Kidney (tissue), 13 donors: ENCODE measurements at regions not wholly inside any gene's neighbourhood (a gene's known extent, or its start where the extent isn't known, plus 50 kb on each side); places are given as distances from the start of the nearest gene placed in this dataset.

Source experiments
- DNase-seq, 5 donors: peaks; one replicate each; pipeline ENCODE4 v3.0.0-alpha.2; 2013 to 2020
- FAIRE-seq: peaks from 2 replicates; lab custom pipeline; 2012; peaks lifted over from hg19 to GRCh38; lab: Jason Lieb, UNC
- H3K27ac ChIP-seq, 2 donors: one replicate each; pipeline ENCODE4 v1.7.0; 2013; ENCODE audit warnings: low read depth in 2 of 2, low read length in 2 of 2, inconsistent platforms in 1 of 2
- H3K27me3 ChIP-seq: one replicate; pipeline ENCODE4 v1.7.1; 2013; ENCODE audit warnings: low read length, inconsistent platforms; ENCODE audit not compliant: control insufficient read depth, insufficient read depth
- H3K36me3 ChIP-seq, 3 donors: one replicate each; pipeline versions ENCODE4 v1.7.0 to v1.7.1; 2013; ENCODE audit warnings: low read length in 3 of 3, control low read depth in 1 of 3, inconsistent platforms in 1 of 3; ENCODE audit not compliant: insufficient read depth in 3 of 3, control insufficient read depth in 2 of 3
- H3K4me1 ChIP-seq, 3 donors: one replicate each; pipeline versions ENCODE4 v1.7.0 to v1.7.1; 2013; ENCODE audit warnings: low read length in 3 of 3, inconsistent platforms in 1 of 3, low read depth in 1 of 3; ENCODE audit not compliant: control insufficient read depth in 2 of 3, insufficient read depth in 2 of 3
- H3K4me3 ChIP-seq, 3 donors: one replicate each; pipeline versions ENCODE4 v1.7.0 to v1.8.1; 2013; ENCODE audit warnings: low read length in 3 of 3, control low read depth in 1 of 3, inconsistent platforms in 1 of 3
- H3K9ac ChIP-seq, 3 donors: one replicate each; pipeline versions ENCODE4 v1.7.0 to v1.7.1; 2013; ENCODE audit warnings: low read length in 3 of 3, control low read depth in 1 of 3, inconsistent platforms in 1 of 3
- H3K9me3 ChIP-seq, 3 donors: one replicate each; pipeline versions ENCODE4 v1.7.0 to v1.7.1; 2013; ENCODE audit warnings: low read length in 3 of 3, control low read depth in 1 of 3, inconsistent platforms in 1 of 3; ENCODE audit not compliant: control insufficient read depth in 2 of 3, insufficient read depth in 1 of 3
- CTCF ChIP-seq: IDR thresholded peaks from 3 replicates; pipeline ENCODE4 v1.5.1; 2012; ENCODE audit warnings: mild to moderate bottlenecking, moderate library complexity, borderline replicate concordance; ENCODE audit not compliant: insufficient read depth; ENCODE audit errors: extremely low read depth
- intact Hi-C: fragments of 100-400 bp; cut with DNase I; formaldehyde crosslinking; loops from one replicate; pipeline ENCODE4 v1.11.1; 2022
- donor health status: control.
- donor health status: control.
- donor health status: control.
- donor health status: control.
- donor health status: control.
- donor health status: DM: yes; HTN: yes; CAD: no.
- donor health status: Normal renal cell carcinoma (clear cell type).

- no peak for TF ChIP-seq CTCF
- no peak overlapping the region for H3K27ac ChIP-seq
- DNase-seq (no peak), FAIRE-seq (no peak)
- H3K36me3 ChIP-seq = no peaks in the 10 kb centered on the region
- H3K9ac ChIP-seq = no peak overlapping the region
- H3K4me3 ChIP-seq = no peak overlapping the region
- no peaks in the 10 kb centered on the region for H3K27me3 ChIP-seq
- no peaks in the 10 kb centered on the region for H3K4me1 ChIP-seq
- intact Hi-C loops = no loop called here
- H3K9me3 ChIP-seq = peaks cover 0 to 19% (median 7%) of the 10 kb centered on the region in 3 donors
These were observed 146.8 kb downstream of the PTPRU start for GRCh38 chr1:29382851-29383745.

GRCh38 chr1:29381426-29381825 is 145.1 kb downstream of the PTPRU start:
- FAIRE-seq (no peak), DNase-seq (no peak)
- Histone ChIP-seq H3K9me3 (peaks cover 0 to 23% (median 7%) of the 10 kb centered on the region in 3 donors), H3K4me3 (no peak overlapping the region), H3K36me3 (no peaks in the 10 kb centered on the region), H3K27ac (no peak overlapping the region), H3K4me1 (no peaks in the 10 kb centered on the region), H3K27me3 (no peaks in the 10 kb centered on the region), H3K9ac (no peak overlapping the region)
- intact Hi-C loops = no loop called here
- no peak for TF ChIP-seq CTCF

- no peaks in the 10 kb centered on the region for H3K27me3 ChIP-seq
- FAIRE-seq = no peak
- no peak overlapping the region for H3K27ac ChIP-seq
- no peaks in the 10 kb centered on the region for H3K36me3 ChIP-seq
- no peak overlapping the region for H3K4me3 ChIP-seq
- no peak for TF ChIP-seq CTCF
- DNase-seq = peak in 1 of 5 donors; percentile 1
- H3K9me3 ChIP-seq = peaks cover 0 to 23% (median 7%) of the 10 kb centered on the region in 3 donors
- intact Hi-C loops = no loop called here
- no peaks in the 10 kb centered on the region for H3K4me1 ChIP-seq
- H3K9ac ChIP-seq = no peak overlapping the region
These were observed 144.2 kb downstream of the PTPRU start for GRCh38 chr1:29380532-29380931.
